GM19239 (cell line): ENCODE measurements at regions not wholly inside any gene's neighbourhood (a gene's known extent, or its start where the extent isn't known, plus 50 kb on each side); places are given as distances from the start of the nearest gene placed in this dataset.
"Not testable (repeated sequence)": the region's sequence is repeated elsewhere in the genome, so short reads cannot be mapped to it uniquely, and the experiment has no call there.

Source experiments
- DNase-seq: peaks from one replicate; pipeline ENCODE4 v3.0.0; 2011; ENCODE audit warnings: low spot score; ENCODE audit not compliant: insufficient read length
- FAIRE-seq: peaks from 2 replicates; lab custom pipeline; 2011; peaks lifted over from hg19 to GRCh38; lab: Jason Lieb, UNC

- DNase-seq, result no peak
- FAIRE-seq, result peak; percentile 55
Observed at GRCh38 chr3:18237251-18238005, 187.7 kb downstream of the SATB1 start.

DNA sequence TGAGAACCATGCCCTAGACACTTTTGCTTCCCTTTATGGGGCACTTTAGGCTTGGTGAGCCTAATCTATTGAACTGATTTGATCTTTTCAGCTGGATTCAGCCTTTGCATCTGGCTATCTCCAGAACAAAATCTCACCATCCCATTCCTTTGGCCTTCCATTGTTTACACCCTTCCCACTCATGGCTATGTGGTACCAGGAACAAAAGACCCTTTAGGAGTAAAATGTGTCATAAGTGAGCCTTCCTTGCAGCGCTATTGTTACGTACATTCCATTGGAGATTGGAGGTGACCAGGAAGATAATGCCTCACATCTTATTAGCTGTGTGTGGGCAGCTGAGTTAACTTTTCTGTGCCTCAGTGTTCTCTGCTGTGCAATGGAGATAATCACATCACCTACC, 188.4 kb downstream of the SATB1 start:
- FAIRE-seq, result no peak

DNA sequence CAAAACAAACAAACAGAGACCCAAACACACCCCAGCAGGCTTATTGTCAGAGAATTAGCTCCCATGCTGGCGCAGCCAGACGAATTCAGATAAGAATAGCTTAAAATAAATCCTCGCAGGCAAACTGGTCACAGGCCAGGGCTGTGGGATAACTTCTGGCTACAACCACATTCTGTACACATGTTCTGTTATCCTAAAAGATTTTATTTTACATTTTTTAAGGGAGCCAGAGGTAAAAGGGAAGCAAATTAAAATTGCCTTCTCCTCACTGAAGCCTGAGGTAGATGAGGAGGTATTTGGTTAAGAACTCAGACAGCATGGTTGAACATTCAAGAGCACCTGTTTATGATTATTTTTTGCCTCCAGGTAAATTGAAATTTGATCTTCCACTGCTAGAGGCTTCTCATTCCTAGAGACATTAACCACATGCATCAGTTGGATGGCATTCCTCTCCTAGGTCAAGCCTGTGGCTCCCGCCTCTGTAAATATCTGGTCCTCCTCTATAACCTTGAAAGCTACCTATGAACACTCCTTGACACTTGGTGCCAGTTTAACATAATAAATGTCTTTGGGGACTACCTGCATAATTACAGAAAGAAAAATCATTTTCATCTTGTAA, 190.3 kb downstream of the SATB1 start:
- DNase-seq (no peak), FAIRE-seq (no peak)

More for the DNA sequence above, 188.4 kb downstream of the SATB1 start:
- DNase-seq, result no peak

DNA sequence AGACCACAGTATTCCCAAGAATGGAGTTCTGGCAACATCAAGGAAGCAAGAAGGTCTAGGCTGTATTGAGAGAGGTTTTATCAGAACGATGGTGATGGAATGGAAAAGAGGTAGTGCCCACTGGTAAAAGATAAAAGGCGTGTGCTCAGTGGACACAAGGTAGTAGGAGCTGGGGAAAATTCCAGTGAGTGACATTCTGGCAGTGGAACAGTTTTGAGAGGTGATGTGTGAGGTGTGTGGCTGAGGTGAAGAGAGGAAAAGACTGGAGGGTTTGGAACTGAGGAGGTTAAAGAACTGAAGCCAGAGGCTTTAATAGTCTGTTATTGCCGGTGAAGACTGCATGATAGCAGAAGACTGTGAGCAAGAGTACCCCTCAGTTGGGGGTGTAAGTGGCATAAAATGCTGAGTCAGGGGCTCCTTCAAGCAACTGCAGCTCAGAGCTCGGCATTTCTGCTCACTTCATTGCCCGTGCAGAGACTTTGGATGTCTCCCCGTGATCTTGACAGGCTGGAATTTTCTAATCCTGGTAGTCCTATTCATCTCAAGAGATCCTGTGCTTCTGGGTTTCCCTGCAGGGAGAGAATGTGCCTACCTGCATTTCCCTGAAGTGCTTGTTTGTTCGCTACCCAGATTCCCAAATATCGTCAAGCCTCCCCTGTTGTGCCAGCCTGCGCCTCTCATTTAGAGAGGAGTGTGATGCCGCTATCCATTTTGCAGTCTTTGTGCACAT, 191.0 kb downstream of the SATB1 start:
- no peak for FAIRE-seq
- DNase-seq, result no peak

DNA sequence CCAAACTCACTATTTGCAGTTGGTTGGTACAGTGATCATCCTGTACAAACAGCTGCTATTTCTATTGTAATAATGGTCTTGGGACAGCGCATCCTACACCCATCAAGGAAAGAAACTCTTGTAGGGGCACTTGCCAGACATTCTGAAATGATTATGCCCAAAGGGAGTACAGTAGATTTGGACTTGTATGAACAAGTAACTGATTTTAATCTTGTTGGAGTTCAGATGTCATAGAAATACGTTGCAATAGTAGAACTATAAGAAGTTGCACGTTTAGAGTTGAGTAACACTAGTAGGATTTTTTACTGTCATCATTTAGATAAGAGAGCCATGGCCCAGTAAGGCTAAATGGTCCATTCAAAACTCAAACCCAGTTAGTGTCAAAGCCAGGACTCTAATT, 192.8 kb downstream of the SATB1 start:
- DNase-seq (no peak), FAIRE-seq (no peak)

DNA sequence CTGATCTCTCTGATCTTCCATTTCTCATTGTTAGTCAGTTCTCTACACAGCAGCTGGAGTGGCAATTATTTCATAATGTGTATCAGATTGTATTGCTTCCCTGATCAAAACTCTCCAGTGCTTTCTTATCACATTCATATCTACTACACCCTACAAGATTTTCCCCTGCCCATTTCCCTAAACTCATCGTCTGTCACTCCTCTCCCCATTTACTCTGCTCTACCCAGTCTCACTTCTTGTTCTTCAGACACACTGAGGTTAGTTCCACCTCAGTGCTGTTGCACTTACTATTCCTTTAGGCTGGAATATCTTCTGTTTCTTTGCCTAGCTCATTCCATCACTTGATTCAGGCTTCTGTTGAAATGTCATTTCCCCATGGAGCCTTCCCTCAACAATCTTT, 197.1 kb downstream of the SATB1 start:
- DNase-seq (no peak), FAIRE-seq (no peak)

DNA sequence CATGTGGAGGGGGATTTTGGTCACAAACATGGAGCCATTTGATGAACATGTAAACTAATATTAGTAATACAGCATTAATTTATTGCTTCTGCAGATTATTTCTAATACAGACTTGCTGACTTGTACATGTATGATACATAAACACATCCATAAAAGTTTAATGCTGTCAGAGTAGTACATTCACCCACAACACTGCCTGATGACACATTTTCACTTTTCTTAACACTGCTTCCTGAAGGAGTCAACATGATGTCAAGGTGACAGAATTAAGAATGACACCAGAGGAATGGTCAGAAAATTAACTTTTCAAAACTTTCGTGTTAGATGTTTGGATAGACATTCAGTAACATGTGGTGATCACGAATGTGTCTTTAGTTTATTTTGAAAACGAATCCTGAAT, 199.4 kb downstream of the SATB1 start:
- no peak for DNase-seq
- peak; percentile 65 for FAIRE-seq

DNA sequence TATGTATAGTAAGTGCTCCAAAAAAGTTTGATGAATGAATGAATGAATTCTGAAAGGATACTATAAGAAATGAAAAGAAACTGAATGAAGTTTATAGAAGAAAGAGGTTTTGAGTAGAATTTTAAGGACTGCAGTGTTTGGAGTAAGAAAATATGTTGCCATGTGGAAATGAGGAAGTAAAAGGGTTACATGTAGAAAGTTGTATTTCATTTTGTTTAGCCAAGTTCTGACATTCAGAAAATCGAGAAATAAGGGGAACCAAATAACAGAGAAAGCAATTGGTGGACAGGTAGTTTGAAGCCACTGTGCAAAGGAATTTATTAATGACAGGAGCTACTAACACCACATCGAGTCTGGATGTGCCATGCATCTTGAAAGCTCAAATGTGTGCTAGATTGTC, 200.7 kb downstream of the SATB1 start:
- FAIRE-seq (no peak), DNase-seq (no peak)

DNA sequence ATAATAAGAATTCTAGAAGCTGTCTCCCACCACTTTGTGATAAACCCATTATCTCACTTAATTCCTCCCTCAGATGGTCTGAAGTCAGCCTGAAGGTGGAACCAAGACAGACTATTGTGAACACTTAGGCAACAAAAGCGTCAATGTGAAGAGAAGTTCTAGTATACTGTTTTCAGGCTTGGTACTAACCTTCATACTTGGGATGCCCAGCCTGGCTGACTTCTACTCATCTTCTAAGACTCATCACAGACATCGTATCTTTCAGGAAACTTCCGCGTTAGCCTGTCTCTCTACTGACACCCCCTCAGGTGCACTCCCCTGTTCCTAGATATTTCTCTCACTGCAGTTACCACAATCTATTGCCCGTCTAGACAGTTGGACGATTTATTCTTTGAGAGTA, 201.2 kb downstream of the SATB1 start:
- FAIRE-seq, result no peak
- DNase-seq, result no peak

DNA sequence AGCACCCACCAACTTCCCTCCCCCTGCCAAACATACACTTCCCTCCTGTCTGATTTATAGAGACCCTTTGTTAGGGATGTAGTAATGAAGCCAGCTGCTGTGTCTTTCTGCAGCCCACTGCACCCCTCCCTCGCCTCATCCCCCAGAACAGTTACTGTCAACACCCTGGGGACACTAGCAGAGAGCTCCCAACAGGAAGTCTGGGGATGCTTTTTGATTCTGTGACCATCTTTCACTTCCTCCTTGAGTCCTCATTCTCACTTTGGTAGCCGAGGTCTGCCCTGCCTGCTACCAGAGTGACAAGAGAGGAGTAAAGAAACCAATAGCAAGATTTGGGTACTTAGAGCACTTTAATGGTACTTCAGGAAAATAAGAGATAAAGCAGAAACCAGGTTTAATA, 201.6 kb downstream of the SATB1 start:
- DNase-seq, result peak; percentile 35
- peak; percentile 100 for FAIRE-seq

DNA sequence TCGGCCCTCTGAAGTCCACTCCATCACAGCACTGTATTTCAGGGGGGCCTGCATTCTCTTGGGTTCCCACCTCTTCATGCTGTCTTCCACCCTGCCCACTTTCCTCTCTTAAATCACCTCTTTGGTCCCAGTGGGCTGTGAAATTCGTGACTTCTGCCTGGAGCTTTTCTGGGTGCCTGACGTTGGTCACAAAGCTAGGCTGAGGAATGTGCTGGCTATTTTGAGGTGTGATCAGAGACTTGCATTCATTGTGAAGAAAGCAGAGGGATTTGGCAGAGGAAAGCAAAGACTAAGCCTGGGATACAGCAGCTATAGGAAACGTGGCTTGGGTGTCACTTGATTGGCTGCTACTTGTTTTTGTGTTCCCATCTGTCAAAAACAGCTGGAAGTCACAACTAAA, 202.5 kb downstream of the SATB1 start:
- no peak for FAIRE-seq
- DNase-seq, result no peak

DNA sequence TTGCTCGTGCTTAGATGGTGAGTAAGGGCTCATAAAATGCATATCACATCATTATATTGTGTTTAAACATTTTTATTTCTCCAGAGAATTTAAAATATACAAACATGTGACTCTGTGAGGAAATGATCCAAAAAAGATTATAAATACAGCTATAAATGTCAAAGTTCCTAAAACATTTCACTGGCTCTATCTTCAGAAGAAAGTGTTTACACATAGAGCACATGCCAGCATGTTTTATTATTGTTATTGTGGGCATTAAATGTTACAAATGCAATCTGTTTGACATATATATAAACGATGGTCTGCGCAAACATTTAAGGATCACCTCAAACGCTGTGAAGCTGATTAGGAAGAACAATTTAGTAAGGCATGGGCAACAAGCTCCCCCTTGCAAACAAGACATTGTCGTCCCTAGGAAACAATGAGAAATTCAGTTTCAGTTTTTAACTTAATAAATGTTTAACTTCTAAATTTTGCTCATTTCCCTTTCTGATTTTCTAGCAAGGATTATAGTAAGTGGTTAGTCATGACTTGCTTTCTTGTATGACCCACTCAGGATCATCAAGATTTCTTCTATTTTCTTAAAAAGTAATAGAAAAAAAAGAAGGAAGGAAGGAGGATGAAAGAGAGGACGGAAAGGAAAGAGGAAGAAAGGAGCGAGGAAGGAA, 207.5 kb downstream of the SATB1 start:
- no peak for DNase-seq
- FAIRE-seq, result peak; percentile 68

GRCh38 chr3:18216996-18217395, 208.1 kb downstream of the SATB1 start:
- FAIRE-seq, result no peak
- DNase-seq, result no peak

- DNase-seq, result no peak
- peak; percentile 35 for FAIRE-seq
Observed at GRCh38 chr3:18215639-18216038, 209.5 kb downstream of the SATB1 start.

DNA sequence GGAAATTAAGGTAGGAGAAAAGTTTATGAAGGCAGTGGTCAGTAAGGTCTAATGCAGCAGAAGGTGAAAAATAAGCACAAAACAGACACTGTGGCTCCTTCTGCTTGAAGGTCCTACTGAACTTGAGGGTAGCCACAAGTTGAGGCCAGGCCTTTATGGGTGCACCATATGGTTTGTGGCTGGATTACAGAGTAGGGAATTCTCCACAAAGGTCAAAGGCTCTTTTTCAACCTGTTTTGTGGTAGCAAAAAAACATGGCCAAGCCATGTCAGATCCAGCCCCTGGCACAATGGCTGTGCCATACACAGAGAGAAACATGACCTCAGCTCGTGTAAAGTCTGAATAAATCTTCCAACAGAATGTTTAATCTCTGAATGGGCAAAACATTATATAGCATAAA, 214.0 kb downstream of the SATB1 start:
- FAIRE-seq (no peak), DNase-seq (no peak)

DNA sequence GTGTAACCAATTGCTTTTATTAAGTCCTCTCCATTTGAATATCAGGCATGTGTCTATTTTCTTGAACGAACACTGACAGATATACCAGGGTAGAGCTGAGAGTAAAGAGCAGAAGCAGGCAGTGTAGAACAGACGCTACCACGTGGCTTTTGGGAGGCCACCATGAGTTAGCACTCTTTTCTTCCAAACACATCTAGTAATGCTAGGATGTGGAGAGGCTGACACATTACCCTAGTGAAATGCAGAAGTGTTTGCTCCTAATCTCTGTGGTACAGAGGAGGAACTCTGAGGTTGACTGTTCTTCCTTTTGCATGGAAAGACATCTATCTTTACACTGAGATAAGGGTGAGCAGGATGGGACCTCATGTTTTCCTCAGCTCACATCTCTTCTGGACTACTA, 216.3 kb downstream of the SATB1 start:
- FAIRE-seq (no peak), DNase-seq (no peak)

GRCh38 chr3:18208091-18208490, 217.0 kb downstream of the SATB1 start:
- peak; percentile 55 for FAIRE-seq
- DNase-seq, result no peak

DNA sequence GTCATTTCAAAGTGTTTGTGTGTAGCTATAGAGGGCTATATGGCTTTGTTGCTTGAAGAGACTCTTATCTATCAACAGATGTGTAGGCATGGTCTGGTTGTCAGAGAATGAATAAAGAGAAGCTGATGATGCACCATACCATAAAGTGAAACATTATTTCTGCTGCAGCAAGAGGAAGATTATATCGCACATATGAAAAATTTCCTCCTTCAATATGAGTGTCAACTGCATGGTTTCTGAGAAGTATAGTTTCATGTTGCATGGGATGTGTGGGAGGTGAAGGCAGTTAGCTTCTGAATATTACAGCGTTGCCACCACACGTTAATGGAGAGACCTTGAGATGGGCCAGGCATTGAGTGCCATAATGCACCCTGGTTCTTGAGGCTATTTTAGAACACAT, 217.9 kb downstream of the SATB1 start:
- FAIRE-seq, result no peak
- no peak for DNase-seq

DNA sequence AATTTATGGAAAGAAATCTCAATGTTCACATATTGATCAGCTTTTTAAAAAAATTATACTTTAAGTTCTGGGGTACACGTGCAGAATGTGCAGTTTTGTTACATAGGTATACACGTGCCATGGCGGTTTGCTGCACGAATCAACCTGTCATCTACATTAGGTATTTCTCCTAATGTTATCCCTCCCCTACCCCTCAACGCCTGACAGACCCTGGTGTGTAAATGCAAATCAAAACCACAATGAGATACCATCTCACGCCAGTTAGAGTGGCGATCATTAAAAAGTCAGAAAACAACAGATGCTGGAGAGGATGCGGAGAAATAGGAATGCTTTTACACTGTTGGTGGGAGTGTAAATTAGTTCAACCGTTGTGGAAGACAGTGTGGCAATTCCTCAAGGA, 219.4 kb downstream of the SATB1 start:
- not testable (repeated sequence) for FAIRE-seq, DNase-seq

DNA sequence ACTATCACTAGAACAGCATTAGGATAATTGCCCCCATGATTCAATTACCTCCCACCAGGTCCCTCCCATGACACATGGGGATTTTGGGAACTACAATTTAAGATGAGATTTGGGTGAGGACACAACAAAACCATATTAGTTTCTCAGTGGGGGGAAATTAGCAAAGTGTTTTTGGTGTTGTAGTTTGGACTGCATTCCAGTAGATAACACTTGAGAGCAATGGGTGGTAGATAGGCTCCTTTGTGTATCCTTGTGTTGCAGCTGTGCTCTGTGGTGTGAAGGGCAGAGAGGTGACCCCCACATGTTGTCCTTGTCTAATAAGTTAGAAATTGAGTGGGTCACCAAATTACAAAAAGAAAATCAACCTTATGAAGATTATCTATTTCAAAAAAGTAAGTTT, 223.8 kb downstream of the SATB1 start:
- DNase-seq, result no peak

DNA sequence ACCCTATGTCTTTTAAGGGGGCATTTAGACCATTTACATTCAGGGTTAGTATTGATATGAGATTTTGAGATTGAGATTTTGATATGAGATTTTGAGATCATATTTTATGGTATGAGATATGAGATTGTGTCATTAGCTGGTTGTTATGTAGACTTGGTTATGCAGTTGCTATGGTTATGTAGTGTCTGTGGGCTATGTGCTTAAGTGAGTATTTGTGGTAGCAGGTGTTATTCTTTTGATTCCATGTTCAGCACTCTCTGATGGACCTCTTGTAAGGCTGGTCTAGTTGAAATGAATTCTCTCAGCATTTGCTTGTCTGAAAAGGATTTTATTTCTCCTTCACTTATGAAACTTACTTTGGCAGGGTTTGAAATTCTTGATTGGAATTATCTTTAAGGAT, 225.4 kb downstream of the SATB1 start:
- no peak for FAIRE-seq
- no peak for DNase-seq

More for the DNA sequence above, 223.8 kb downstream of the SATB1 start:
- no peak for FAIRE-seq
